OCI-LY3 (cell line): ENCODE measurements at regions not wholly inside any gene's neighbourhood (a gene's known extent, or its start where the extent isn't known, plus 50 kb on each side); places are given as distances from the start of the nearest gene placed in this dataset.

Source experiments
- H2AFZ ChIP-seq: fragments of 200-600, 300-600 bp; shearing (Covaris generic); 2 replicates; pipeline ENCODE4 v1.6.0; 2014; ENCODE audit warnings: antibody characterized with exemption, low read depth, low read length
- H3K27ac ChIP-seq: fragments of 200-600, 300-600 bp; sonication (generic); 2 replicates; pipeline ENCODE4 v1.5.1; 2014; ENCODE audit warnings: mild to moderate bottlenecking, low read length, moderate library complexity, mixed read lengths
- H3K27me3 ChIP-seq: fragments of 200-600, 300-600 bp; sonication (generic); 2 replicates; pipeline ENCODE4 v1.6.1; 2014; ENCODE audit warnings: low read depth, low read length, mixed read lengths
- H3K36me3 ChIP-seq: fragments of 200-600, 300-600 bp; sonication (generic); replicated peaks from 2 replicates; pipeline ENCODE3; 2014; ENCODE audit warnings: low read depth, low read length, mixed read lengths
- H3K4me1 ChIP-seq: fragments of 300-600, 200-600 bp; sonication (generic); 2 replicates; pipeline ENCODE4 v1.6.1; 2014; ENCODE audit warnings: low read length, mixed read lengths
- H3K4me2 ChIP-seq: fragments of 200-600, 300-600 bp; sonication (generic); 2 replicates; pipeline ENCODE4 v1.6.1; 2014; ENCODE audit warnings: low read length, mixed read lengths
- H3K4me3 ChIP-seq: fragments of 300-600, 200-600 bp; sonication (generic); 2 replicates; pipeline ENCODE4 v1.5.1; 2014; ENCODE audit warnings: antibody characterized with exemption, mild to moderate bottlenecking, low read length, moderate library complexity
- H3K79me2 ChIP-seq: fragments of 300-600, 200-600 bp; shearing (Covaris generic); 2 replicates; pipeline ENCODE4 v1.6.1; 2014; ENCODE audit warnings: mild to moderate bottlenecking, low read length, mixed read lengths
- H3K9ac ChIP-seq: fragments of 300-600, 200-600 bp; shearing (Covaris generic); 2 replicates; pipeline ENCODE4 v1.6.0; 2014; ENCODE audit warnings: mild to moderate bottlenecking, low read length, moderate library complexity
- H3K9me3 ChIP-seq: fragments of 200-600, 300-600 bp; shearing (Covaris generic); 2 replicates; pipeline ENCODE4 v1.6.1; 2014; ENCODE audit warnings: low read length, mixed read lengths; ENCODE audit not compliant: insufficient read depth
- H4K20me1 ChIP-seq: fragments of 200-600, 300-600 bp; sonication (generic); 2 replicates; pipeline ENCODE4 v1.6.1; 2016; ENCODE audit warnings: low read length, mixed read lengths; ENCODE audit not compliant: insufficient read depth
- EZH2phosphoT487 ChIP-seq: fragments of 200-600 bp; shearing (Covaris generic); IDR thresholded peaks from 2 replicates; pipeline ENCODE4 v1.6.1; 2018; ENCODE audit warnings: antibody characterized with exemption, mixed run types, low read depth
- TF ChIP-seq, protein P1 (sequence below): fragments of 200-600, 300-600 bp; sonication (generic); IDR thresholded peaks from 2 replicates; pipeline ENCODE4 v1.5.1; 2014; ENCODE audit warnings: antibody characterized with exemption, low read length, low read depth

DNA sequence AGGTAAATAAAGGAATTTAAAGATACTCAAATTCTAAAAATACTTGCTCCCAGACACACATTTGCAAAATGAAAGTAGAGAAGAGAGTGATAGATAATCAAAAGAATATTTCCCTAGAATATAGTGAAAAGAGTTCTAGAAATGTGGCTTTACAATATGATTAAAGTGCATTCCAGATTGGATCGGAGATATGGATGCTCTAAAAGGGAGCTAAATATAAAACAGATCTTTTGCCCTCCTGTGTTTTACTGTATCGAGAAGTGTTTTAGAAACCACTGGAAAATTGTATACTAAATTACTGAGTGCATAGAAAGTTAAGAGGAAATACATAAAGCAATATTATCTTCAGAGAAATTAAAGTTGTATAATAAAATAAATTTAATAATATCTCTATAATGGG lies 1392.0 kb downstream of the TECRL start:
- Histone ChIP-seq H3K9me3 (no peaks in the 10 kb centered on the region), H3K36me3 (no peaks in the 10 kb centered on the region), H3K27me3 (no peaks in the 10 kb centered on the region)

DNA sequence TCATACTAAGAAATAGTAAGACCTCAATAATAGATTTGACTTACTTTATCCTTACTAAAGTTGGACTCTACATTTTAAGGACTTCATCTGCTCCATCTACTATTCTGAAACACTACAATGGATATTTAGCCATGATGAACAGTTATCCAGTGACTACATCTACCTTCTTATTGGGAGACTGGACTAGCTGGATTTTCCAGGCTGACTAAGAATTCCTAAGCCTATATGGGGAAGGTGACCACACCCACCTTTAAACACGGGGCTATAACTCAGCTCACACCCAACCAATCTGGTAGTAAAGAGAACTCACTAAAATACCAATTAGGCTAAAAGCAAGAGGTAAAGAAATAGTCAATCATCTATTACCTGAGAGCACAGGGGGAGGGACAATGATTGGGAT lies 1438.4 kb downstream of the TECRL start:
- Histone ChIP-seq H3K4me3 (no peak overlapping the region), H3K9me3 (no peaks in the 10 kb centered on the region), H3K36me3 (peaks cover 3% of the 10 kb centered on the region), H3K4me2 (no peak overlapping the region), H4K20me1 (no peaks in the 10 kb centered on the region), H3K9ac (no peak overlapping the region), H3K79me2 (no peaks in the 10 kb centered on the region), H3K4me1 (peaks cover 3% of the 10 kb centered on the region), H2AFZ (no peak overlapping the region), H3K27ac (no peak overlapping the region), H3K27me3 (no peaks in the 10 kb centered on the region)
- TF ChIP-seq, protein P1, sequence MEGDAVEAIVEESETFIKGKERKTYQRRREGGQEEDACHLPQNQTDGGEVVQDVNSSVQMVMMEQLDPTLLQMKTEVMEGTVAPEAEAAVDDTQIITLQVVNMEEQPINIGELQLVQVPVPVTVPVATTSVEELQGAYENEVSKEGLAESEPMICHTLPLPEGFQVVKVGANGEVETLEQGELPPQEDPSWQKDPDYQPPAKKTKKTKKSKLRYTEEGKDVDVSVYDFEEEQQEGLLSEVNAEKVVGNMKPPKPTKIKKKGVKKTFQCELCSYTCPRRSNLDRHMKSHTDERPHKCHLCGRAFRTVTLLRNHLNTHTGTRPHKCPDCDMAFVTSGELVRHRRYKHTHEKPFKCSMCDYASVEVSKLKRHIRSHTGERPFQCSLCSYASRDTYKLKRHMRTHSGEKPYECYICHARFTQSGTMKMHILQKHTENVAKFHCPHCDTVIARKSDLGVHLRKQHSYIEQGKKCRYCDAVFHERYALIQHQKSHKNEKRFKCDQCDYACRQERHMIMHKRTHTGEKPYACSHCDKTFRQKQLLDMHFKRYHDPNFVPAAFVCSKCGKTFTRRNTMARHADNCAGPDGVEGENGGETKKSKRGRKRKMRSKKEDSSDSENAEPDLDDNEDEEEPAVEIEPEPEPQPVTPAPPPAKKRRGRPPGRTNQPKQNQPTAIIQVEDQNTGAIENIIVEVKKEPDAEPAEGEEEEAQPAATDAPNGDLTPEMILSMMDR = no peak
- no peak for TF ChIP-seq EZH2phosphoT487

More for the DNA sequence above, 1392.0 kb downstream of the TECRL start:
- Histone ChIP-seq H2AFZ (no peak overlapping the region), H3K4me1 (no peaks in the 10 kb centered on the region), H3K4me3 (no peak overlapping the region), H3K9ac (no peak overlapping the region), H3K27ac (no peak overlapping the region), H3K4me2 (no peak overlapping the region), H3K79me2 (no peaks in the 10 kb centered on the region), H4K20me1 (no peaks in the 10 kb centered on the region)
- no peak for TF ChIP-seq EZH2phosphoT487
- TF ChIP-seq, protein P1 = no peak

DNA sequence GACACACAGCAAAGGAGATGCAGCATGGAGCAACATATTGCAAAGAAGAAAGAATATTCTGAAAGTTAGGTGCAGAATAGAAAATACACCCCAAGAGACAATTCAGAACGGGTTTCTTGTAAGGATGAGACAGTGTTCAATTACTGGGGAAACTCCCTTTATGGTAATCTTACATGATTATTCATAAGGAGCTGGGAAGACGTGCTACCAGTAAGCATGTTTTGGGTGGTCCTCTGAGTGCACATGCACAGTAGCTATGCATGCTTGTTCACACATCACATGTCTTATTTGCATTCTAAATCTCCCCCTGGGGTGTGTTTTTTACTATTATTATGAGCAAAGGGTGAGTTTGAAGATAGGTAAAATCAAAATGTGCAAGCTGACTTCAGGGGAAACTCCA lies 1448.8 kb downstream of the TECRL start:
- peak overlapping the region; percentile 44; the same call in 1 of the 2 replicates for H2AFZ ChIP-seq
- no peaks in the 10 kb centered on the region for H3K79me2 ChIP-seq
- H3K27ac ChIP-seq = no peak overlapping the region
- TF ChIP-seq, protein P1 = no peak
- H3K9ac ChIP-seq = no peak overlapping the region
- H3K4me2 ChIP-seq = no peak overlapping the region
- H3K4me3 ChIP-seq = no peak overlapping the region
- H3K36me3 ChIP-seq = no peaks in the 10 kb centered on the region
- no peaks in the 10 kb centered on the region for H3K9me3 ChIP-seq
- H3K27me3 ChIP-seq = no peaks in the 10 kb centered on the region
- no peaks in the 10 kb centered on the region for H4K20me1 ChIP-seq
- 0 out of 2 replicates have a peak, but pooled peaks cover 6% of the 10 kb centered on the region for H3K4me1 ChIP-seq

DNA sequence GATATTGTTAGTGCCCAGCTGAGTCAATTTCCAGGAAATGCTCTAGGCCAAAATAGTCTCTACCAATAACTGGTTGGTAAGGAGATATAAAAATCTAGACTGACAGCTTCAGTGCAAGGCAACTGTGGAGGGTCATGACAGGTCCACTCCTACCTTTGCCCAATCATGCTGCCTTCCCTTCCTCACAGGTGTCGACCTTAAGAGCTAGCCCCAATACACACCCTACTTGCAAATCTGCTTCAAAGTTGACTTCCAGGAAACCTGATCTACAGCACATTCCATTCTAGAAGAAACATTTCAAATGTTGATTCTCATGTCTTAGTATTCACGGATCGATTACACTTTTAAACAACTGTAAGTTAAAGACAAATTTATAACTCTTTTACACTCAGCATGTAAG lies 1455.5 kb downstream of the TECRL start:
- H3K4me1 ChIP-seq = no peaks in the 10 kb centered on the region
- H3K27me3 ChIP-seq = no peaks in the 10 kb centered on the region
- no peaks in the 10 kb centered on the region for H3K36me3 ChIP-seq
- no peak overlapping the region for H3K27ac ChIP-seq
- H3K9me3 ChIP-seq = no peaks in the 10 kb centered on the region
- TF ChIP-seq, protein P1 = no peak
- no peak for TF ChIP-seq EZH2phosphoT487
- no peaks in the 10 kb centered on the region for H4K20me1 ChIP-seq
- no peak overlapping the region for H3K9ac ChIP-seq
- no peak overlapping the region for H2AFZ ChIP-seq
- no peaks in the 10 kb centered on the region for H3K79me2 ChIP-seq
- no peak overlapping the region for H3K4me3 ChIP-seq
- H3K4me2 ChIP-seq = no peak overlapping the region
